ENCODE measurements at regions not wholly inside any gene's neighbourhood (a gene's known extent, or its start where the extent isn't known, plus 50 kb on each side); places are given as distances from the start of the nearest gene placed in this dataset.

DNA sequence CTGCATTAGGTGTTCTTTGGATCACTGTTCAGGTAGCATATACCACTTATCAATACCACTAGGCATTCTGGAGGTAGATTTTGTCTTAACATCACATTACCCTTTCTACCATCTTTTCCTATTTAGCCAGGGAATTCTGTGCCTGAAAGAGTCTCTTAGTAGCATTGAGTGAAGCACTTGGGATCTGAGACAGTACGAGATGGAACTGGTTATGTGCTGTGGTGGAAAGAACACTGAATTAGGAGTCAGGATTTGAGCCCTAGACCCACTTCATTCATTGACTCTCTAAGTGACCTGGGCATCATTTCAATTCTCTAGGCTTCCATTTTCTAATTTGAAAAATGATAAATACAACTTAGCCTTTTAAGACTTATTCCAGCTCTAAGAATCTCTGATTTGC is 291.1 kb downstream of the DMAC1 start:
- TF ChIP-seq, protein P1, sequence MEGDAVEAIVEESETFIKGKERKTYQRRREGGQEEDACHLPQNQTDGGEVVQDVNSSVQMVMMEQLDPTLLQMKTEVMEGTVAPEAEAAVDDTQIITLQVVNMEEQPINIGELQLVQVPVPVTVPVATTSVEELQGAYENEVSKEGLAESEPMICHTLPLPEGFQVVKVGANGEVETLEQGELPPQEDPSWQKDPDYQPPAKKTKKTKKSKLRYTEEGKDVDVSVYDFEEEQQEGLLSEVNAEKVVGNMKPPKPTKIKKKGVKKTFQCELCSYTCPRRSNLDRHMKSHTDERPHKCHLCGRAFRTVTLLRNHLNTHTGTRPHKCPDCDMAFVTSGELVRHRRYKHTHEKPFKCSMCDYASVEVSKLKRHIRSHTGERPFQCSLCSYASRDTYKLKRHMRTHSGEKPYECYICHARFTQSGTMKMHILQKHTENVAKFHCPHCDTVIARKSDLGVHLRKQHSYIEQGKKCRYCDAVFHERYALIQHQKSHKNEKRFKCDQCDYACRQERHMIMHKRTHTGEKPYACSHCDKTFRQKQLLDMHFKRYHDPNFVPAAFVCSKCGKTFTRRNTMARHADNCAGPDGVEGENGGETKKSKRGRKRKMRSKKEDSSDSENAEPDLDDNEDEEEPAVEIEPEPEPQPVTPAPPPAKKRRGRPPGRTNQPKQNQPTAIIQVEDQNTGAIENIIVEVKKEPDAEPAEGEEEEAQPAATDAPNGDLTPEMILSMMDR (conservative IDR thresholded peaks at IDR 0.05; ENCODE audit: low read length) = no peak
- no peak for TF ChIP-seq EZH2phosphoT487 (IDR thresholded peaks at IDR 0.05; ENCODE audit: borderline replicate concordance, low read depth, low read length)
